Stimulated activated CD8-positive, alpha-beta memory T cell treated with anti-CD3 and anti-CD28 coated beads, Interleukin-15, amount 100 ng/mL, for 48 hours (primary cell): ENCODE measurements at regions not wholly inside any gene's neighbourhood (a gene's known extent, or its start where the extent isn't known, plus 50 kb on each side); places are given as distances from the start of the nearest gene placed in this dataset.

Experiments used
- DNase-seq, 2 donors: peaks; one replicate each; pipeline ENCODE4 v3.0.0-alpha.2; 2020; ENCODE audit warnings: low read depth in 2 of 2

GRCh38 chrX:45309801-45310200, 109.1 kb upstream of the DIPK2B start:
- DNase-seq, result no peak

GRCh38 chrX:45309096-45309495, 108.4 kb upstream of the DIPK2B start:
- DNase-seq, result no peak

DNA sequence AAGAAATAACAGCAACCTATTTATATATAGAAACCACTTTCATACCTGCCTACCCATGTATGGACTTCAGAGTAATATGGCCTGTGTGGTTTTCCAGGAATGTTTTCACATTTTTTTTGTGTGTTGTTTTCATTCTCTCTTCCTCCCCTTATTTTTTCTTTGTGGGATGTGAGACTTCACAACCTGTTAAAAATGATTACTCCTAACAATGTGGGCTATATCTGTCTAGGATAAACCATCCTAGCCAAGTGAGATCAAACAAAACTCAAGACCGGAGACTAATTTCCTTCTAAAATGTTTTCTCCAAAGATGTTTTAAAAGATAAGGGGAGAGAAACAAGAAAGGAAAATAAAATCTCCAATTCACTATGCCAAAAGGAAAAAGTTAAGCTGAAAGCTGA, 106.1 kb upstream of the DIPK2B start:
- DNase-seq, result no peak

GRCh38 chrX:45300638-45301037, 100.0 kb upstream of the DIPK2B start:
- DNase-seq, result no peak

GRCh38 chrX:45295259-45295986, 94.7 kb upstream of the DIPK2B start:
- DNase-seq, result no peak

GRCh38 chrX:45274576-45274975, 73.9 kb upstream of the DIPK2B start:
- no peak for DNase-seq

DNA sequence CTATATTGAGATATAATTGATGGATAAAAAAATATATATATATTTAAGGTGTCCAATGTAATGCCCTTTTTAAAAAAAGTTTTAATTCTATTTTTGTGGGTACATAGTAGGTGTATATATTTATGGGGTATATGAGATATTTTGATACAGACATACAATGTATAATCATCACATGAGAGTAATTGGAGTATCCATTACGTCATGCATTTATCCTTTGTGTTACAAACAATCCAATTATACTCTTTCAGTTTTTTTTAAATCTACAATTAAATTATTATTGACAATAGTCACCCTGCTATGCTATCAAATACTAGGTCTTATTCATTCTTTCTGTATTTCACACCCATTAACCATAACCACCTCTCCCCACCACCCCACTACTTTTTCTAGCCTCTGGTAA, 66.3 kb upstream of the DIPK2B start:
- DNase-seq, result no peak

DNA sequence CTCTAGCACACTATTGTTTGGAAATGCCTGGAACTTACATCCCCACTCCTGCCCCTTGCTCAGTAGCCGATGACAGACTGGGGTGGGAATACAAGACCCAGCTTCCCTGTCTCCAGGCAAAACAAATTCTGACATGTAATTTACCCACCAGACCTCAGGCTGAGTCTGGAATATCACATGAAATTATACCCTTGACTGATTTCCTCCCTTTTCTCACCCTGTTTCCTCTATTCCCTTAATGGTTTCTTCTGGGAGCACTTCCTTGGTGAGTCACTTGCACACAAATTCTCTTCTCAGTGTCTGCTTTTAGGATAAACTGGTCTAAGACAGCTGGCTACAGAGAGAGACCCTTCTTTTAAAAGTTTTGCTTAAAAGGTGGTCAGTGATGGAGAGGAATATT, 65.8 kb upstream of the DIPK2B start:
- DNase-seq, result no peak

GRCh38 chrX:45264865-45265264, 64.2 kb upstream of the DIPK2B start:
- DNase-seq, result no peak

DNA sequence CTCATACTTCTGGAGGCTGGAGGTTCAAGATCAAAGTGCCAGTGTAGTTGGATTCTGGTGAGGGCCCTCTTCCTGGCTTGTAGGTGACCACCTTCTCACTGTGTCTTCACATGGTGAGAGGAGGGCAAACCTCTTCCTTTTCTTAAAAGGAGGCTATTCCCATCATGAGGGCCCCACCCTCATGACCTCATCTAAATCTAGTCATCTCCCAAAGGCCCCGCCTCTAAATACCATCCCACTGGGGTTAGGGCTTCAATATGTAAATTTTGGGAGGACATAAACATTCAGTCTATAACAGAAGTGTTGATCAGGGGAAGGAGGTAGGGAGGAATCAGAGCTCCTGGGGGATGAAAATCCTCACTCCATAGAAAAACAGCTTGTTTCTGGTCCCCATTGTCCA, 60.8 kb upstream of the DIPK2B start:
- DNase-seq, result no peak

DNA sequence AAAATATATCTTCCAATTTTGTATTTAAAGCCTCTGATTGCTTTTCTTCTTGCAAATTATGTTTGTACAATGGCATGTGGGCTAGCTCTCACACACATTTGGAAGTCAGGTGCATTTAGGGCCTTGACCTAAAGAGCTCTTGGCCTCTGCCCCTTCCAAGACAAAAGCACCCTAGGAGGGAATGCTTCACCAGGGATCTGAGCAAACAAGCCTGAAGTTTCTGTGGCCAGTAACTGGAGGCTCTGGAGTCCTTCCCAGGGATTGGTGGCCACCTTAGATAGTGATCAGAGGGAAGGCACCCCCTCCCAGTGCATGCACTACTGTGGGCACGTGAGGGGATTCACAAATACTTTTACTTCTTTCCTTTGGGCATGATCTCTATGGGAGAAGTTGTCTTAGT, 60.3 kb upstream of the DIPK2B start:
- DNase-seq, result no peak

GRCh38 chrX:45258731-45259402, 58.2 kb upstream of the DIPK2B start:
- no peak for DNase-seq
